Epithelial cell of proximal tubule (primary cell): ENCODE measurements at regions not wholly inside any gene's neighbourhood (a gene's known extent, or its start where the extent isn't known, plus 50 kb on each side); places are given as distances from the start of the nearest gene placed in this dataset.

Source experiments
- DNase-seq: peaks from one replicate; pipeline ENCODE4 v3.0.0-alpha.2; 2011; ENCODE audit warnings: low read depth
- H3K4me3 ChIP-seq: 2 replicates; pipeline ENCODE4 v1.5.1; 2011; ENCODE audit warnings: low read depth, mild to moderate bottlenecking, low read length
- TF ChIP-seq, protein P1 (sequence below): conservative IDR thresholded peaks from 2 replicates; pipeline ENCODE4 v1.5.1; 2012; ENCODE audit warnings: low read depth, mild to moderate bottlenecking, low read length

DNA sequence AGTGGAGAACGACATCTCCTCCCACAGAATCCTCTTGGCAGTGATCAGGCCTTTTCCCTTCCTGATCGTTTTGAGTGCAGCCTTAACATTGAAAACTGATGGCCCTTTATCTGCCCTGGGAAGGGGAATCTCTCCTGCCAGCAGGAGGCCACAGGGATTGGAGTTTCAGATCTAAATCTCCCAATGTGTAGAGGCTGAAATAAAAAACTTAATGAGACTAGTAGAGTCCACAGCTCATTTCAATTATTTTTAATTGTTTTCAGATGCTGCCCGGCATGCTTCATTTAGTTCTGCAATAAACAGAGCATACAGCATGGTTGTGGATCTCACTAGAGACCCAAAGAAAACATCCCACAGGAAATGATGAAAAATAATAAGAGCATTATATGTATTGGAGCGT, 662.2 kb upstream of the HS3ST5 start:
- DNase-seq = no peak
- TF ChIP-seq, protein P1, sequence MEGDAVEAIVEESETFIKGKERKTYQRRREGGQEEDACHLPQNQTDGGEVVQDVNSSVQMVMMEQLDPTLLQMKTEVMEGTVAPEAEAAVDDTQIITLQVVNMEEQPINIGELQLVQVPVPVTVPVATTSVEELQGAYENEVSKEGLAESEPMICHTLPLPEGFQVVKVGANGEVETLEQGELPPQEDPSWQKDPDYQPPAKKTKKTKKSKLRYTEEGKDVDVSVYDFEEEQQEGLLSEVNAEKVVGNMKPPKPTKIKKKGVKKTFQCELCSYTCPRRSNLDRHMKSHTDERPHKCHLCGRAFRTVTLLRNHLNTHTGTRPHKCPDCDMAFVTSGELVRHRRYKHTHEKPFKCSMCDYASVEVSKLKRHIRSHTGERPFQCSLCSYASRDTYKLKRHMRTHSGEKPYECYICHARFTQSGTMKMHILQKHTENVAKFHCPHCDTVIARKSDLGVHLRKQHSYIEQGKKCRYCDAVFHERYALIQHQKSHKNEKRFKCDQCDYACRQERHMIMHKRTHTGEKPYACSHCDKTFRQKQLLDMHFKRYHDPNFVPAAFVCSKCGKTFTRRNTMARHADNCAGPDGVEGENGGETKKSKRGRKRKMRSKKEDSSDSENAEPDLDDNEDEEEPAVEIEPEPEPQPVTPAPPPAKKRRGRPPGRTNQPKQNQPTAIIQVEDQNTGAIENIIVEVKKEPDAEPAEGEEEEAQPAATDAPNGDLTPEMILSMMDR = no peak
- H3K4me3 ChIP-seq = no peak overlapping the region

DNA sequence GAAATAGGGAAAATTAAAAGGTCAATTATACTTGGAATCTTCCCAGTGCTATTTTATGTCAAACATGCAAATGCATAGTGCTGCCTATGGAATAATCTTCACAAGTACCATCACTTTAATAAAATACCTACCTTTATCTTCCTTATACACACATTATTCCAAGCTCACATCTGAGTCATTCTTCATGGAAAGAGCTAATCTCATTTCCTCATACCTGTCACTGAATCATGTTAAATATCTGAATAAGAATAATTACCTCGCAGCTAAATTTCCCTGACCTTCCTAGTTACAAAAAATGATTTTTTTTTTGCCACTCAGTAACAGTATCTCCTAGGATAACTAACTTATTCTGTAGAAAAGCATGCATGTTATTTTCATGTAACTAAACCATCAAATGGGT, 661.4 kb upstream of the HS3ST5 start:
- DNase-seq = no peak
- no peak overlapping the region for H3K4me3 ChIP-seq
- TF ChIP-seq, protein P1 = no peak

DNA sequence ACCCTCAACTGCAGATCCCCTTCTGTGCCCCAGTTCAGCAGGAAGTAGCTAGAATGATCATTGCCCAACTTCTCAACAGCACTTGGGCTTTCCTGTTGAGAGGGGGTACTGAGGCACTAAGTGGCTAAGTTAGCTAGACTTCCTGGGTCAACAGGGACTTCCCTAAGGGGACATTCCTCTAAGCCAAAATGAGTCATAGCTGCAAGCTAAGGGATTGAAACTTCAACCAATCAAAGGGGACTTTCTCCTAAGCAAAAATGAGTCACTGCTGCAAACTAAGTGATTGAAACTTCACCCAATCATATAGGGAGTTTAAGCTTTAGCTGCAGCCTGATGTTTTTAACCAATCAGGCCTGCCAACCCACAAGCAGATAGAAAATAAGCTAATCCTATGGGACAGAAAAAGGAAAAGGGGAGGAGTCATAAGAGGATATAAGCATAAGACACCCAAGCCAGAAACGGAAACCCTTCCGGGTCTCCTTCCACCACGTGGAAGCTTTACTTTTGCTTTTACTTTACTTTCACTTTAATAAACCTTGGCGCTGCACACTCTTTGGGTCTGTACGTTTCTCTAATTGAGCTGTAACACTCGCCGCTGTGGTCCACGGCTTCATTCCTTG, 659.0 kb upstream of the HS3ST5 start:
- TF ChIP-seq, protein P1 = no peak
- DNase-seq = no peak
- no peak overlapping the region for H3K4me3 ChIP-seq

DNA sequence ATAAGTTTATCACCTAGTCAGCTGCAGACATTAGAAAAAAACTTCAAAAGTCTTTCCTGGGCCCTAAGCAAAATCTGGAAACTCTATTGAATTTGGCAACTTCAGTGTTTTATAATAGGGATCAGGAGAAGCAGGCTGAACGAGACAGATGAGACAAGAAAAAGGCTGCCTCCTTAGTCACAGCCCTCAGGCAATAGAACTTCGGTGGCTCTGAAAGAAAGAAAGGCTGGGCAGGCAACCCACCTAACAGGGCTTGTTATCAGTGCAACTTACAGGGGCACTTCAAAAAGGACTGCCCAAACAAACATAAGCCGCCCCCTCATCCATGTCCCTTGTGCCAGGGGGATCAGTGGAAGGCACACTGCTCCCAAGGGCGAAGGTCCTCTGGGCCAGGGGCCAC, 657.9 kb upstream of the HS3ST5 start:
- no peak for DNase-seq
- H3K4me3 ChIP-seq = no peak overlapping the region
- TF ChIP-seq, protein P1 = no peak

DNA sequence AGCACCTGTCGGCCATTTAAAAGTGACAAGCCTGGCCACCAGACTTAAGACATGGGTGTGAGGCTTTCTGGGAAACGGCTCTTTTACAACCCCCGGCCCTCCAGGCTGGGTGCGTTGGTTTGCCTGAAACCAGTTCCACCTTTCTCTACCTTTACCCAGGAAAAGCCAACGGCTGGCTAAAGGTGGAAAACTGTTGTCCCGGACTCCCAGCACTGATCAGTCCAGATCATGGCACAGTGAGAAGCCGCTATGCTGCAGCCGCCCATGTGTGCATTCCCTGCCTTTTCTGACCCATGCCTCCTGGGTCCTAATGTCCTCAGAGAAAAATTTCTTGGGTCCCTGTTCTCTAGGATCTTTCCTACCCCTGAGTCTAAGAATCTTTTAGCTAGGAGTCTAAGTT, 655.7 kb upstream of the HS3ST5 start:
- TF ChIP-seq, protein P1 = no peak
- no peak for DNase-seq
- H3K4me3 ChIP-seq = no peak overlapping the region

DNA sequence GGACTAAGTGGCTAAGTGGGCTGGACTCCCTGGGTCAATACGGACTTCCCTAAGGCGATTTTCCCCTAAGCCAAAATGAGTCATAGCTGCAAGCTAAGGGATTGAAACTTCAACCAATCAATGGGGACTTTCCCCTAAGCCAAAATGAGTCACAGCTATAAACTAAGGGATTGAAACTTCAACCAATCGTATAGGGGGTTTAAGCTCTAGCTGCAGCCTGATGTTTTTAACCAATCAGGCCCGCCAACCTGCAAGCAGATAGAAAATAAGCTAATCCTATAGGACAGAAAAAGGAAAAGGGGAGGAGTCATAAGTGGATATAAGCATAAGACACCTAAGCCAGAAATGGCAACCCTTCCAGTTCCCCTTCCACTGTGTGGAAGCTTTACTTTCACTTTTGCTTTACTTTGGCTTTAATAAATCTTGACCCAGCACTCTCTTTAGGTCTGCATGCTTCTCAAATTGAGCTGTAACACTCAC, 655.0 kb upstream of the HS3ST5 start:
- TF ChIP-seq, protein P1 = no peak
- no peak overlapping the region for H3K4me3 ChIP-seq
- DNase-seq = no peak

DNA sequence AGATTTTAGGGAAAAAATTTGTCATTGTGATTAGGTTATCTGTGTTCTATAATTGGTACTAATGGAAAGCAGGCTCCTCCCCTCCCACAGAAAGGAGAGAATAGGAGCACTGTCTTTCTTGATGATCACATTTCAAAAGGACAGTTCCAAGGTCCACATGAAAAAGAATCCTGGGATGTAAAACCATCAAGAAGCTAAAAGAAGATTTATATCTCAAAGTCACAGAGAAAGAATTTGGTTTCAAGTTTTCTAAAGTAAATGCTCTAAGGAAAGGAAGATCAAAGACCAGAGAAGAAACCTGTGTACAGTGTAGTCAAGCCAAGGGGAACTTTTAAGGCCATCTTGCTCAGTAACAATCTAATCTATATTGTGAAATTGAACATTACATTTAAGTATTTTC, 652.7 kb upstream of the HS3ST5 start:
- TF ChIP-seq, protein P1 = no peak
- no peak for DNase-seq
- H3K4me3 ChIP-seq = no peak overlapping the region
